HL-60 (cell line): ENCODE measurements at regions not wholly inside any gene's neighbourhood (a gene's known extent, or its start where the extent isn't known, plus 50 kb on each side); places are given as distances from the start of the nearest gene placed in this dataset.

Experiments used
- POLR2AphosphoS5 ChIP-seq: IDR thresholded peaks from 2 replicates; pipeline ENCODE4 v1.6.1; 2012; ENCODE audit warnings: low read depth
- SPI1 ChIP-seq: IDR thresholded peaks from 2 replicates; pipeline ENCODE4 v1.6.1; 2012; ENCODE audit warnings: low read depth, mild to moderate bottlenecking, borderline replicate concordance
- TF ChIP-seq, protein P1 (sequence below): IDR thresholded peaks from one replicate; pipeline ENCODE4 v1.5.1; 2011; ENCODE audit warnings: low read length, control low read depth, inconsistent platforms; ENCODE audit not compliant: insufficient read depth
- TF ChIP-seq, protein P2 (sequence below): IDR thresholded peaks from 2 replicates; pipeline ENCODE4 v1.6.1; 2012; ENCODE audit warnings: low read depth; ENCODE audit not compliant: insufficient replicate concordance

DNA sequence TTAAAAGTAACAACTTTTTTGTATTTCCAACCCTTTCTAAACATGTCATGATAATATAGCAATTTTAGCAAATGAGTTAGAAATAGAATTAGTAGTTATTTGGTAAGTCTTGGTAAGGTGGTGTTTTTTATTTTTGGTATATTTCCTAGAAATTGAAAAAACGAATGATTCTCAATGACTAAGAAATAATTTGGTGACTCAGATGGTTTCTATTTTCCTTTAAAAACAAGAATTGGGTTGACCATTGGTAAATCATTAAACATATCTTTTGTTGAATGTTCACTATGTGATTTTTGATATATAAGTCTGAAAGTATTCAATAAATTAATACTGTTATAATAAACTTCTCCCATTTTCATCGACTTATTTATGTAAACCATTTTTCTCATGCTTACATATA, 206.2 kb upstream of the BANK1 start:
- TF ChIP-seq, protein P1, sequence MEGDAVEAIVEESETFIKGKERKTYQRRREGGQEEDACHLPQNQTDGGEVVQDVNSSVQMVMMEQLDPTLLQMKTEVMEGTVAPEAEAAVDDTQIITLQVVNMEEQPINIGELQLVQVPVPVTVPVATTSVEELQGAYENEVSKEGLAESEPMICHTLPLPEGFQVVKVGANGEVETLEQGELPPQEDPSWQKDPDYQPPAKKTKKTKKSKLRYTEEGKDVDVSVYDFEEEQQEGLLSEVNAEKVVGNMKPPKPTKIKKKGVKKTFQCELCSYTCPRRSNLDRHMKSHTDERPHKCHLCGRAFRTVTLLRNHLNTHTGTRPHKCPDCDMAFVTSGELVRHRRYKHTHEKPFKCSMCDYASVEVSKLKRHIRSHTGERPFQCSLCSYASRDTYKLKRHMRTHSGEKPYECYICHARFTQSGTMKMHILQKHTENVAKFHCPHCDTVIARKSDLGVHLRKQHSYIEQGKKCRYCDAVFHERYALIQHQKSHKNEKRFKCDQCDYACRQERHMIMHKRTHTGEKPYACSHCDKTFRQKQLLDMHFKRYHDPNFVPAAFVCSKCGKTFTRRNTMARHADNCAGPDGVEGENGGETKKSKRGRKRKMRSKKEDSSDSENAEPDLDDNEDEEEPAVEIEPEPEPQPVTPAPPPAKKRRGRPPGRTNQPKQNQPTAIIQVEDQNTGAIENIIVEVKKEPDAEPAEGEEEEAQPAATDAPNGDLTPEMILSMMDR: no peak
- TF ChIP-seq POLR2AphosphoS5: no peak
- TF ChIP-seq, protein P2, sequence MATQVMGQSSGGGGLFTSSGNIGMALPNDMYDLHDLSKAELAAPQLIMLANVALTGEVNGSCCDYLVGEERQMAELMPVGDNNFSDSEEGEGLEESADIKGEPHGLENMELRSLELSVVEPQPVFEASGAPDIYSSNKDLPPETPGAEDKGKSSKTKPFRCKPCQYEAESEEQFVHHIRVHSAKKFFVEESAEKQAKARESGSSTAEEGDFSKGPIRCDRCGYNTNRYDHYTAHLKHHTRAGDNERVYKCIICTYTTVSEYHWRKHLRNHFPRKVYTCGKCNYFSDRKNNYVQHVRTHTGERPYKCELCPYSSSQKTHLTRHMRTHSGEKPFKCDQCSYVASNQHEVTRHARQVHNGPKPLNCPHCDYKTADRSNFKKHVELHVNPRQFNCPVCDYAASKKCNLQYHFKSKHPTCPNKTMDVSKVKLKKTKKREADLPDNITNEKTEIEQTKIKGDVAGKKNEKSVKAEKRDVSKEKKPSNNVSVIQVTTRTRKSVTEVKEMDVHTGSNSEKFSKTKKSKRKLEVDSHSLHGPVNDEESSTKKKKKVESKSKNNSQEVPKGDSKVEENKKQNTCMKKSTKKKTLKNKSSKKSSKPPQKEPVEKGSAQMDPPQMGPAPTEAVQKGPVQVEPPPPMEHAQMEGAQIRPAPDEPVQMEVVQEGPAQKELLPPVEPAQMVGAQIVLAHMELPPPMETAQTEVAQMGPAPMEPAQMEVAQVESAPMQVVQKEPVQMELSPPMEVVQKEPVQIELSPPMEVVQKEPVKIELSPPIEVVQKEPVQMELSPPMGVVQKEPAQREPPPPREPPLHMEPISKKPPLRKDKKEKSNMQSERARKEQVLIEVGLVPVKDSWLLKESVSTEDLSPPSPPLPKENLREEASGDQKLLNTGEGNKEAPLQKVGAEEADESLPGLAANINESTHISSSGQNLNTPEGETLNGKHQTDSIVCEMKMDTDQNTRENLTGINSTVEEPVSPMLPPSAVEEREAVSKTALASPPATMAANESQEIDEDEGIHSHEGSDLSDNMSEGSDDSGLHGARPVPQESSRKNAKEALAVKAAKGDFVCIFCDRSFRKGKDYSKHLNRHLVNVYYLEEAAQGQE: no peak
- TF ChIP-seq SPI1: no peak
